ENCODE measurements at regions not wholly inside any gene's neighbourhood (a gene's known extent, or its start where the extent isn't known, plus 50 kb on each side); places are given as distances from the start of the nearest gene placed in this dataset.

DNA sequence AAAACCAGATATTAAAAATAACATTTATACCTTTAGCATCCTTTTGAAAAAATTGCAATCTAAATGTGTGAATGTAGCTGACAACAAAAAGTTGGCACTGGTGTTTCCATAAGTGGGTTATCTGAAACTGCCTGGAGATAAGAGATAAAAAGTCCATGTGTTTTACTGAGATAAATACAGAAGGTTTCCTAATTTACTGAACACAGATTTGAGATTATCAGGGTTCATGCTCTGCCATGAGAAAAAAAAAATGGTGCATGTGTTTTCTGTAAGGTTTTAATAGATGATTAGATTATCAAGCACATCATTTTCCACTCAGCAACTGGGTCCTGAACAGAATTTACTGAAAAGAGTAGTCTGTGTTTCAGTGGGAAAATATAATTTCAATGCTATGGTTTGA lies 326.2 kb upstream of the SLIT2 start:
- TF ChIP-seq, protein P1, sequence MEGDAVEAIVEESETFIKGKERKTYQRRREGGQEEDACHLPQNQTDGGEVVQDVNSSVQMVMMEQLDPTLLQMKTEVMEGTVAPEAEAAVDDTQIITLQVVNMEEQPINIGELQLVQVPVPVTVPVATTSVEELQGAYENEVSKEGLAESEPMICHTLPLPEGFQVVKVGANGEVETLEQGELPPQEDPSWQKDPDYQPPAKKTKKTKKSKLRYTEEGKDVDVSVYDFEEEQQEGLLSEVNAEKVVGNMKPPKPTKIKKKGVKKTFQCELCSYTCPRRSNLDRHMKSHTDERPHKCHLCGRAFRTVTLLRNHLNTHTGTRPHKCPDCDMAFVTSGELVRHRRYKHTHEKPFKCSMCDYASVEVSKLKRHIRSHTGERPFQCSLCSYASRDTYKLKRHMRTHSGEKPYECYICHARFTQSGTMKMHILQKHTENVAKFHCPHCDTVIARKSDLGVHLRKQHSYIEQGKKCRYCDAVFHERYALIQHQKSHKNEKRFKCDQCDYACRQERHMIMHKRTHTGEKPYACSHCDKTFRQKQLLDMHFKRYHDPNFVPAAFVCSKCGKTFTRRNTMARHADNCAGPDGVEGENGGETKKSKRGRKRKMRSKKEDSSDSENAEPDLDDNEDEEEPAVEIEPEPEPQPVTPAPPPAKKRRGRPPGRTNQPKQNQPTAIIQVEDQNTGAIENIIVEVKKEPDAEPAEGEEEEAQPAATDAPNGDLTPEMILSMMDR (IDR thresholded peaks at IDR 0.05), result no peak
- no peak for TF ChIP-seq POLR2A (IDR thresholded peaks at IDR 0.05)
